ENCODE measurements at regions not wholly inside any gene's neighbourhood (a gene's known extent, or its start where the extent isn't known, plus 50 kb on each side); places are given as distances from the start of the nearest gene placed in this dataset.
"Not testable (repeated sequence)": the region's sequence is repeated elsewhere in the genome, so short reads cannot be mapped to it uniquely, and the experiment has no call there.

DNA sequence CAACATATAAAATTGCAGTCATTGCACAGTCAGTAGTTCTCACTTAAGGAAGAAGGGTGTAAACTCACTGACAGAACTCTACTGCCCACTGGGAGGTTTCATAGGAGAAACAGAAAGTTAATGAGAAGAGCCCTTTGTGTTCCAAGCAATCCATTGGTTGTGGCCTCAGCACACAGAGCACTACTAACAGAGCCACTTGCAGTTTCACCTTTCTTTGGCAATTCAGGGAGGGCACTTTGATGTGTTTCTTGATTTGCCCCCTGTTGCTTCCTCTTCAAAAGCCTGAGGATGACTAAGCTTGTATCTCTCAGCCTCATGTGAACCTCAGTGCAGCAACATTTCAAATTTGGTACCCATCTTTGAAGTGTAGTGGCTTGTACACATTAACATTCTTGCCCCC is 409.4 kb downstream of the DMRTA1 start:
- no peak for DNase-seq

DNA sequence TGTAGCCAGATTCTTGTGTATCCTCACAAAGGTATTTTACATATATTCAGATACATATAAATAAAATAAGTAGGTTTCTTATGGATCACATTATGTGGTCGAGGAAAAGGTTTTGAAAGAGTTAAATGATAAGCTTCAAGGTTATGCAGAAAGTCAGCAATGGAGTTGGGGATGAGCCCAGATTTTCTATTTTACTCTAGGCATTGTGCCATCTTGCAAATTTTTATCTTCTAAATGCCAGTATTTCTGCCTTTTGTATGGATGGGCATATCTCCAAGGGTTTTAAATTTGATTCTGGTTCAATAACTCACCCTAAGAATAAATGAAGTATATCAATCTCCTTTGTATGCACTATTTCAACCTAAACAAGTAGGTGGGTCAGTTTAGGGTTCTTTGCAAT is 410.7 kb downstream of the DMRTA1 start:
- DNase-seq: no peak

DNA sequence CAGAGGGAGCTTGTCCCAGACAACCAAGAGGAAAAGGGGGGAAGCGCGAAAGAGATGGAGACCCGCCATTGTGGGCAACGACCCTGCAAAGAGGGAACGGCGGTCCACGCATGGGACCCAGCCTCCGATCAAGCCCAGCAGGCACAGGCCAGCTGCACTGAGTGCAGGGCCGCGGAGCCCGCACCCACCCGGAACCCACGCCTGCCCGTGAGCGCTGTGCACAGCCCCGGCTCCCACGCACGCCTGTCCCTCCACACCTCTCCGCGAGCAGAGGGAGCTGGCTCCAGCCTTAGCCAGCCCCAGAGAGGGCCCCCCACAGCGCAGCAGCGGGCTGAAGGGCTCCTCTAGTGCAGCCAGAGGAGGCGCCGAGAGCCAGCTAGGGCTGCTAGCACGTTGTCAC is 416.5 kb downstream of the DMRTA1 start:
- no peak for DNase-seq

DNA sequence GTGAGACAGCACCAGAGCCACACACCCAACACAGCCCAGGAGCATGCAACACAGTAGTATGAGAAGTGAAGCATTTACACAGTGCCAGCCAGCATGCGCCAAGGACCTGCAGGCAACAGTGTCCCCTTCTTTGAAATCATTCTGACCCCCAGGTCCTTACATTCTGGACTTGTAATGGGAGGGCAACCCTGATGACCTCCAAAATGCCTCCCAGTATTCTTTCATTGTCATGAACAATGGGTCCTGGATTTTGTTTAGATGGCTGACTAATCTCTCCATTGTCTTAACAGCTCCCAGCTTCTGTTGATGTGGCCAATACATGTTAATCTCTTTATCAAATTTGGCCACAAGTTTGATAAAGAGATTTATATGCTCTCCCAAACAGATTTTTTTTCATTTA is 417.1 kb downstream of the DMRTA1 start:
- no peak for DNase-seq

DNA sequence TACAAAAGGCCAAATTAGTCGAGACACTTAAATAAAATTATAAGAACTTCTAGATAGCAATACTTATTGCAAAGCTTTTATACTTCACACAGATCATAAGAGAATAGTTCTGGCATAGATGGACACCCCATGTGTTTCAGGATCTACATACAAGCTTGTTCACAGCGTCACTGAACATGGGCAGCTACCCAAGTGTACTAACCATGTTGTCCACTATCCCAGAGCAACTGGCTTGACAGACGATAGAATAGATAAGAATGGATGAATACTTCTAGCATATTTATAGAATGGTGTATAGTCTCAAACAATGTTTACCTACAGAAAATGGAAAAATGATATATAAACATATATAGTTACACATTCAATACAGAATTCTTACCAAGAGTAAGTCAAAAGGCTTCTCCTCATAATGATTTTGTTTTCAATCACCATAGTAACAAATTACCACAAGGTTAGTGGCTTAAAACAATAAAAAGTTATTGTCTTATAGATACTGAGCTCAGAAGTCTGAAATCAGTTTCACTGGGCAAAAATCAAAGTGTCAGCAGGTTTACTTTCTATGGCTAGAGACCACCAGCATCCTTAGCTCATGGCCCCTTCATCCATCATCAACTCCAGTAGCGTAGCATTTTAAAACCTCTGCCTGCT is 446.7 kb downstream of the DMRTA1 start:
- DNase-seq: no peak

DNA sequence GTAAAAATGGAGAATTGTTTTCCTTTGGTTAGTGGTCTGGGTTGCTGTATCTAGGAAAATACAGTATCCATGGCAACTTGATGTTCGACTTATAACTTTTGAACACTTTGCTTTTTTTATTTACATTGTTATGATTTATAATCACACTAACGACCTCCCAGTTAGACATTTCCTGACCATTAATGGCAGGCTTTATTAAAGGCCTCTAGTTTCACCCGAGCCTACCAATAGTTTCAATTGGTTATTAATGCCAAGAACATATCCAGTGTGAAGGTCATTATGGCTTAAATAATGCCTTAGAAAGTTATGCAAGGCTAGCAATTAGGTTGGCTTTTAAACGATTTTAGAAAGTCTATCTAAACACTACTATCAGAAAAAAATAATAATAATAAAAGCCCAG is 452.0 kb downstream of the DMRTA1 start:
- no peak for DNase-seq

DNA sequence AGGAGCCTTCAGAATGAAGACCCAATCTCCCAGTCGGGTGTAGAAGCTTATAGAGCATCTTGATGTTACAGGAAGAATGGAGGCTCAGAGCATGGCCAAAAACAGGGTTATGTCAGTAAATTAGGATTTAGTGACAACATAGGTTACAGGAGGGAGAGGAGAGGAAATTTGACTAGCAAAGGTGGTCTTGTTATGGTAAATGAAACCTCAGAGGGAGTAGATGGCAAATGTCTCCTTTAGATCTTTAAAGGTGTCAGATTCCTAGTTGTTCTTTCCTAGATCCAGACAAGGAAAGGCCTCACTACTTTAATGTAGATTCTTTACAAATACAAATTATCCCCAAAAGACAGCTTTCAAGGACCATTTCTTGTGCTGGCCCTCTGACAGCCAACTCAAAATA is 465.0 kb downstream of the DMRTA1 start:
- no peak for DNase-seq

DNA sequence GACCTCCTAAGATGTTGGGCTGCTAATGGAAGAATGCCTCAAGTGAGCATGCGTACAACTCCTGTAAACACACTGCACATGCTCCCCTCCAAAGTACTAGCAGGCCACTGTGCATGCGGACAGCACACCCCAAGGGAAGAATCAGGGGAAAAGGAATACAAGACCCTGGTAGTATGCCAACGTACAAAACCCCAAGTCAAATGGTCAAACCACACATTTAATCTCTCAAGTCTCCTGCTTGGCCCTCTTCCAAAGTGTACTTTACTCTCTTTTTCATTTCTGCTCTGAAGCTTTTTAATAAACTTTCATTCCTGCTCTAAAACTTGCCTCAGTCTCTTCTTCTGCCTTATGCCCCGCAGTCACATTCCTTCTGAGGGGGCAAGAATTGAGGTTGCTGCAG is 466.4 kb downstream of the DMRTA1 start:
- no peak for DNase-seq

DNA sequence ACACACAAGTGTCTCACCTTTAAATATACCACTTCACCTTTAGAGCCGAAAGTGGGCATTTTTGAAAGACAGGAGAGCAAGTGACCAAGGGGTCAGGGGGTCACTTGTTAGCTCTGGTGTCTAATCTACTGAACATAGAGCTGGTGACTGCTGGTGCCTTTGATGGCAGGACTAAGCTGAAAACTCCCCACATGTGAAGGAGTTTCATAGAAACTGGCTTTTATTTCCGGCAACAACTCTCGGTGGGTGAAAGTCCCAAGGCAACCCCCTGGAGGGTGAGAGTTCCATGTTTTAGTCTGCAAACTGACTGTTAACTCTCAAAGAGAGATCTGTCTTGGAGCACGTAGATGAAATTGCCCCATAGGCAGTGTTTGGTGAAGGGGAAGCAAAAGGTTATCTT is 466.9 kb downstream of the DMRTA1 start:
- no peak for DNase-seq

DNA sequence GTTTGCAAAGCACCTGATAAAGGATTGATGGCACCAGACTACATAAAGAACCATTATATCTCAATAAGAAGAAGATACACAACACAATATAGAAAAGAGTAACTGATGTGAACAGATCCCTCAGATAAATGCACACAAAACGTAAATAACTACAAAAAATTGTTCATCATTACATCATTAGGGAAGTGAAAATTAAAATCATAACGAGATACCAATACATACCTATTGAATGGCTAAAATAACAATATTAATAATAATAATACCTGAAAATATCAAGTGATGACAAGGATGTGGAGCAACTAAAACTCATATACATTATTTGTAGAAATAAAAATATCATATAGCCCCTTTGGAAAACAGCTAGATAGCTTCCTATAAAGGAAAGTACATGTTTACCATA is 469.5 kb downstream of the DMRTA1 start:
- no peak for DNase-seq

DNA sequence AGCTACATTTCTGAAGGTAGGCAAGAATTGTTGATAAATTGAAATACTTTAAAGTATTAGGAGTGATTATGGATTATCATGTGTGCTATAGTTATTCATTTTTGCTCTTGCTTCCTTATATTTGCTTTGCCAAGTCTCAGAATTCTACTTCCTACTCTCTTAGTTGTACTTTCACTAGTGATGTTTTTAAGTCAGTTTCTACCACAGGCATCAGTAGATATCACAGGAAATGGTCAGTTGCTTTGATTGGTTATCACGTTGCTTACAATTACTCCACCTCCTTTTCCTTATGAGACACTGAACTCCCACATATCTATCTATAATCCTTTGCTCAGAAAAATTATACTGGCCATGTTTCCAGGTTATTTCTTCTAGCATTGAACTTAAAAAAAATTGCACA is 472.8 kb downstream of the DMRTA1 start:
- DNase-seq: no peak

DNA sequence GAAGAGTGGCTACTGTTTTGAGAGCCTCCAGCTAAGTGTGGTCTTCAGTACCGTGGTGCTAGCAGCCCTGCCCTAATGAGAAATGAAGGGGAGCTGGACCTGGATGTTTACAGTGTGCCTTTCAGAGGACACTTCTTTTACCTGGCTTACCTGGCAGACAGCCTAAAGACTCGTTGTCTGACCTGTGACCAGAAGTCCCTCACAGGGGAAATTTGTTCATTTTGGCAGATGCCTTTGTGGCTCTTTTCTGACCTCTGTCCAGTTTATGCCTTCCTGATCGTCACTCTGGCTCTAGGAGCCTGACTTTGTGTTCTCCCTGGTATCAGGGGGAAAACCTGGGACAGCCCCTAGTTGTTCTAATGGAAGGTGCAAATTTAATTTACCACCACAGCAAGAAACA is 475.1 kb downstream of the DMRTA1 start:
- DNase-seq: no peak

DNA sequence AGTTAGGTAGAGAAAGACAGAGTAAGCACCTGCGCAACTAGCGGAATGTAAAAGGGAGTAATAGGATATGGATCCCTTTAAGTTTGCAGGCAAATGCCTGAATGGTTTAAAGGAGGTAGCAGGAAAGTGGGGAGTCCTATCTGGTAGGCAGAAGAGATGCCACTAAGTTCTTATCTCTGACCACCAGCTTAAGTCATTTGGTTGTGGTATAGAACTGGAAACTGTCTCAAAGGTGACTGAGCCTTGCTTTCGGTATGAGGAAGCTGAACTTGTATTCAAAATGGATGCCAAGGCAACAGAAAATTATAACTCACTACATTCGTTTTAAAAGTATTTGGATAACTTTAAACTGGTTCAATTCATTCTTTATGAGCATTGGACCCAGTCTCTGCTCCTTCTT is 475.6 kb downstream of the DMRTA1 start:
- DNase-seq: no peak

DNA sequence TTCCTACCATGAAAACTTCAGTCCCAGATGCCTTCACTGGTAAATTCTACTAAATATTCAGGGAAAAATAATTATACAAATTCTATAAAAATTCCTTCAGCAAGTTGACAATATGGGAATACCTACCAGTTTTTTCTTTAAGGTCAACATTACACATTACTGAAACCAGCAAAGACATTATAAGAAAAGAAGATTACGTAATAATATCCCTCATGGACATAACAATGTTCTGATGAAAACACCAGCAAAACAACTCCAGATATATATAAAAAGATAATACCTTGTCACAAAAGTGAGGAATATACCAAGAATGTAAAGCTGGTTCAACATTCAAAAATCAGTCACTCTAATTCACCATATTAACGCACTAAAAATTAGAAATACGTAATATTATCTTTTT is 507.9 kb downstream of the DMRTA1 start:
- no peak for DNase-seq

DNA sequence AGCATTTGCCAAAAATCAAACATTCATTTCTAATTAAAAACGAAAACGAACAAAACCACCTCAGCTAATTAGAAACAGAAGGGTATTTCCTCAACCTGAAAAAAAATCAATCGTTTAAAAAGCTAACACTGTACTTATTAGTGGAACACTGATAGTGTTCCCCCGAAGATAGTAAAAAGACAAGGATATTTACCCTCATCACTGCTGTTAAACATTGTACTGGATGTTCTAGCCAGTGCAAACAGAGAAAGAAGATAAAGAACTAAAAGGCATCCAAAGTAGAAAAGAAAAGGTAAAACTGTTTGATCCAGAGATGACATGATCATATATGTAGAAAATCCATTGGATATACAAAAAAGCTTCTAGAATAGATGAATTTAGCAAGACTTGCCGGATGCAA is 508.3 kb downstream of the DMRTA1 start:
- DNase-seq: no peak

DNA sequence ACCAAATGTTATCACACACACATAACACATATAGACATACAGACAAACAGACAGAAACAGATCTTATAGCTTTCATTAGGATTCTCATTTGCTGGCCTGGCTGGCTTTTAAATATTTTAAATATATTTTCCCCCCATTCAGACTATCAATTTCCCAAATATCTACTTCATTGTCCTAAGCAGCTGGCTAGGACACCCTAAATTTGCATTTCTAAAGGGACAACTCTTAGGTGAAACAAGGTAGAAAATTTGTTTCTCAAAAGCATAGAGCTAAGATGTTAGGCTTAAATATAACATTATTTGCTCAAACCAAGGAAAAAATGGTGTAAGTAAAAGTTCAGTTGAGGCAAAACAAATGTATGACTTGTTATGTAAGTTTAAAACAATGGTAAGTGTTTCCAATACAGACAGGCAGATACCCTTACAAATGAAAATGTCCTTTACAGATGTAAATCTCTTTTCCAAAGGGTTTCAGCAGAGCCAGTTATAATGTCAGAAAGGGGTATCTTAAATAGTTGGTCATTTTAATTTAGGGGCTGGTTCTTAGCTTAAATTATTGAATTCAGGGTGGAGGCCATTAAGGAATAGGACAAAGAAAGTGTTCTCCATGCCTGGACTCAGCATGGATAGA is 522.8 kb downstream of the DMRTA1 start:
- DNase-seq: no peak

DNA sequence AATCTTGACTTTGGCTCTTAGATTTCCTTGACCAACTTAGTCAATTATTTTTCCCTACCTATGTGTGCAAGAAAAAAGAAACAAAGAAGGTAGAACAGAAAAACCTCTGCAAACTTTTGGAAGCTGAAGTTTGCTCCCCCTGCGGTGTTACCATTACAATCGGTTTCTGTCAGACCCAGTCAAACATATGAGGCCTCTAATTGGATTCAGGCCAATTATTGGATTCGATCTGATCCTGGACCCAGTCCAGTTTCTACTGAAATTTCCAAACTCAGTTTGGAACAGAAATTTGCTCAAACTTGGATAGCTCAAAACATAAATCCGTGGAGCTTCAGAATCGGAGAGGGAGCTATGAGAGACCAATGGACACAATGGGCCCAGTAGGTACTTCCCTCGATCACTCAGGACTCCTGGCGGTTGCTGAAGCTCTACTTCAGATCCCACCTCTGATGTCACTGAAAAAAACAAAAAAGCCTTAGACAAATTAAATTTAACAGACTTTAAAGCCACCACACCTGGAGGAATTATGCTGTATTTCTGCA is 523.9 kb downstream of the DMRTA1 start:
- no peak for DNase-seq

DNA sequence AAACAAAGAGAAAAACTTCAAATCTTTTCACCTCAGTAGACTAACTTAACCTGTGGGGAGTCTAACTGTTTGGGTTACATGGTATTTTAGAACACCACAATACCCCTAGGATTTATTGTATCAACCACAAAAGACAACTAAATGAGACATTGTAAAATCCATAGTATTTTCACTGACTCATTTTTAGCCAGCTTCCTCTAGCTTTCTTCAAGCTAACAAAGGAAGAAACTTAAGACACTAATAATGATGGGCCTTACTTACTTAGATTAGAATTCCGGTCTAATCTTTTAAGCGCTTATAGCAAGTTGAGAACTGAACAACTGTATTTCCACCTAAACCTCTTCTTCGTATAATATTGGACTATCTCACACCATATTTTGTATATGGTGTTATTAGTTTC is 529.3 kb downstream of the DMRTA1 start:
- DNase-seq: no peak

DNA sequence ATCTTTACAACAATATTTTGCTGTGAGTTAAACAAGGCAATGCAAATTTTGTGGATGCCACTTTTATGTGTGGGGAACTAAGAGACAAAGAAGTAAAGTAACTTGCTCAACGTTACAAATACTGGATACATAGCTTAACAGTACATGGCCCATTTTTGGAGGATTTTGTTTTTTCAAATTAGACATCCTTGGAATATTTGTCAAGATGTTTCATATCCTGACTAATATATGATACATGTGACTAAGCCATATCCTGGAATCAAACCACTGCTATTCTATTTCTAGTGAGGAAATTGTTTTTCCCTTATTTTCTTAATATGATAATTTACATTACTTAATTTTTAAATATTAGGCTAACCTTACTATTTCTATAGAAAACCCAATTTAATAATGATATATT is 529.8 kb downstream of the DMRTA1 start:
- no peak for DNase-seq

DNA sequence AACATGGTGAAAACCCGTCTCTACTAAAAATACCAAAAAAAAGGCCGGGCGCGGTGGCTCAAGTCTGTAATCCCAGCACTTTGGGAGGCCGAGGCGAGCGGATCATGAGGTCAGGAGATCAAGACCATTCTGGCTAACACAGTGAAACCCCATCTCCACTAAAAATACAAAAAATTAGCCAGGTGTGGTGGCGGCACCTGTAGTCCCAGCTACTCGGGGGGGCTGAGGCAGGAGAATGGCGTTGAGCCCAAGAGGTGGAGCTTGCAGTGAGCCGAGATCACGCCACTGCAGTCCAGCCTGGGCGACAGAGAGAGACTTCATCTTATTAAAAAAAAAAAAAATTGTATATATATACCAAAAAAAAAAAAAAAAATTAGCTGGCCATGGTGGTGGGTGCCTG is 533.8 kb downstream of the DMRTA1 start:
- DNase-seq: not testable (repeated sequence)

DNA sequence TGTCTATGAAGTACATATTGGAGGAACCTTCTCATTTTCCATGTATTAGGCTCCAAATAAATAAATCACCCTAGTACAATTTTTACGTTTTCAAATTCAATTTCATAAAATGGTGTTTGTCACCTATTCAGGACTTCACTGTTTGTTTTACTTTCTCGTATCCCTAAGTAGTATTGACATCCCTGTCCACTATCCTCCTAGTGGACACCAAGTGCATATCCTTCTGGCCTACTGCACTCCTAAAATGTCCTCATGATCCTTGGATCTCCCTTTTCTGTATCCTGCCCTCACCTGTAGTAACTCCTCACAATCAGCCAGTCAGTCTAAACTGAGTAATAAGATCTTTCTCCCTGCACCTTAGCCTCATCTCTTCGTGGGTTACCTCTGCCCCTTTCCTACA is 539.9 kb downstream of the DMRTA1 start:
- no peak for DNase-seq

DNA sequence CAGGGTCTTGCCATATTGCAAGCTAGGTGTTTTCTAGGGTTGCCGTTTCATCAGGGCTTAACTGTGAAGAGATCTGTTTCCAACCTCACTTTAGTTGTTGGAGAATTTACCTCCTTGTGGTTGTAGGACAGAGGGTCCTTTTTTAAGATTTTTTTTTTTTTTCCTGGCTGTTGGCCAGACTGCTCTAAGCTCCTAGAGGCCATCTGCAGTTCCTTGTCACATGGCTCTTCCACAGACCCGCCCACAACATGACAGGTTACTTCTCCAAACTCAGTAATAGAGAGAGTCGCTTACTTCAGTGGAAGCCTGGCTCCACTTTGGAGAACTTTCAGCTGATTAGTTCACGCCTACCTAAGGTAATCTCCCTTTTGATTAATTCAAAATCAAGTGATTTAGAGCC is 543.7 kb downstream of the DMRTA1 start:
- no peak for DNase-seq

DNA sequence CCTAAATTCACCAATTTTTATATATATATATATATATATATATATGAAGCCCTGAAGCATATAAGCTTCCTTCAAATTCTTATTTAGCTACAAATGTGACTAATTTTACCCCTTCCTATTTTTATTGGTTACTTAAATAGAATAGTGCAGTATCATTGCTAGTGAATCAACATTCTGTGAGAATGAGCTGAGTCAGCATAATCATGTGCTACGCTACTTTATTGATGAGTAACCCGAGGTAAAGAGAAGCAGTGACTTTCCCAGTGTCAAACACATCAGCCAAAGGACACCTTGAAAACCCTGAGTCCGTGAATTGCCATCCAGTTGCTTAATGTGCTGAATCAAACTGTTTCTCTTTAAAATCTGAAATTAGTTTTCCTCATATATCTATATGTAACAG is 546.2 kb downstream of the DMRTA1 start:
- no peak for DNase-seq

DNA sequence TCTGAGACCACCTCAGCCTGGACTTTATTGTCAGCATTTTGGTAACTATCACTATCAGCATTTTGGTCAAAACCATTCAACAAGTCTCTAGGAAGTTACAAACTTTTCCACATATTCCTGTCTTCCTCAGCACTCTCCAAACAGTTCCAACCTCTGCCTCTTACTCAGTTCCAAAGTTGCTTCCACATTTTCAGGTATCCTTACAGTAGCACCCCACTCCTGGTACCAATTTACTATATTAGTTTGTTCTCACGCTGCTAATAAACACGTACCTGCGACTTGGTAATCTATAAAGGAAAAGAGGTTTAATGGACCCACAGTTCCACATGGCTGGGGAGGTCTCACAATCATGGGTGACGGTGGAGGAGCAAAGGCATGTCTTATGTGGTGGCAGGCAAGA is 551.3 kb downstream of the DMRTA1 start:
- DNase-seq: no peak

DNA sequence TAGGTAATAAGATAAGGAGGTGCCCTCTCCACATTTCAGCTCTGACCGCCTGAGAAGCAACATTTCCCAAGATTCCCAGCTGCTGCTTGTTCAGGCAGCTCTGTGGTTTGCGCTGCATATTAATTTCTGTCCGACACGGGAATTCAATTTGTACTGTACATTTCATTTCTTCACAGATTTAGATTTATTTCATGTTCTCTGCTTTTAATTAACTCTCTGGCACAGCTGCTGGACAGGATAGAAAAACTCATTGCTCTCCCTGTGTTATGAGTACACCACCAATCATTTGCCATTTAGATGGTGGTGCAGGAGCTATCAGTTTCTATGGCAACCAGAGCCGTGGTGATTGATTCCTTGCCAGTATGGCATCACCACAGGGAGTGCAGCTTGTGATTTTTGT is 558.5 kb downstream of the DMRTA1 start:
- DNase-seq: no peak
